Panc1 (cell line): ENCODE measurements at regions not wholly inside any gene's neighbourhood (a gene's known extent, or its start where the extent isn't known, plus 50 kb on each side); places are given as distances from the start of the nearest gene placed in this dataset.

Experiments used
- POLR2AphosphoS5 ChIP-seq: IDR thresholded peaks from 2 replicates; pipeline ENCODE4 v1.6.1; 2012; ENCODE audit warnings: mild to moderate bottlenecking, low read depth, low read length, moderate library complexity
- SIN3A ChIP-seq: IDR thresholded peaks from 2 replicates; pipeline ENCODE4 v1.6.1; 2012; ENCODE audit warnings: low read depth, mild to moderate bottlenecking, low read length, moderate library complexity, borderline replicate concordance; ENCODE audit not compliant: insufficient read depth
- TF ChIP-seq, protein P1 (sequence below): fragments of 450-650 bp; IDR thresholded peaks from 2 replicates; pipeline ENCODE4 v1.5.1; 2017; ENCODE audit warnings: mild to moderate bottlenecking
- TF ChIP-seq, protein P2 (sequence below), 2 experiments: IDR thresholded peaks; 2 replicates each; pipeline ENCODE4 v1.6.1; 2011 to 2012; ENCODE audit warnings: low read depth in 2 of 2, control low read depth in 1 of 2, low read length in 1 of 2, mild to moderate bottlenecking in 1 of 2, moderate library complexity in 1 of 2; ENCODE audit not compliant: insufficient read depth in 1 of 2

DNA sequence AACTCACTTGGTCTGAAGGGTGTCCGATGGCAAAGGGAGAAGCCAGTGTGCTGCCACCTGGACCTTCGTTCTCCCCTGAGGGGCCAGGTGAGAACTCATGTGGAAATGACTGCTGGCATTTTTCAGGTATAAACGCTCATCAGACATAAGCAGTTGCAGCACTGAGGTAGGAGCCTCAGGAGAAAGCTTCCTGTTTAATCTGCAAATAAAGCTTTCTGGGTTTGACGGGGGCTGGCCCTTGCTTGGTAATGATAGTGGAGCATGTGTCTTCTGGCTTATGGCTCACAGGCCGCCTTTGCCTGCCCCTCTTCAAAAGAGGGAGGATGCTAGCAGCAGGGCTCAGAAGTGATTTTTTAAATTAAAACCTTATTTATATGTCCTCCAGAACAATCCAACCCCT is 122.1 kb upstream of the SLC24A3 start:
- TF ChIP-seq, protein P1, sequence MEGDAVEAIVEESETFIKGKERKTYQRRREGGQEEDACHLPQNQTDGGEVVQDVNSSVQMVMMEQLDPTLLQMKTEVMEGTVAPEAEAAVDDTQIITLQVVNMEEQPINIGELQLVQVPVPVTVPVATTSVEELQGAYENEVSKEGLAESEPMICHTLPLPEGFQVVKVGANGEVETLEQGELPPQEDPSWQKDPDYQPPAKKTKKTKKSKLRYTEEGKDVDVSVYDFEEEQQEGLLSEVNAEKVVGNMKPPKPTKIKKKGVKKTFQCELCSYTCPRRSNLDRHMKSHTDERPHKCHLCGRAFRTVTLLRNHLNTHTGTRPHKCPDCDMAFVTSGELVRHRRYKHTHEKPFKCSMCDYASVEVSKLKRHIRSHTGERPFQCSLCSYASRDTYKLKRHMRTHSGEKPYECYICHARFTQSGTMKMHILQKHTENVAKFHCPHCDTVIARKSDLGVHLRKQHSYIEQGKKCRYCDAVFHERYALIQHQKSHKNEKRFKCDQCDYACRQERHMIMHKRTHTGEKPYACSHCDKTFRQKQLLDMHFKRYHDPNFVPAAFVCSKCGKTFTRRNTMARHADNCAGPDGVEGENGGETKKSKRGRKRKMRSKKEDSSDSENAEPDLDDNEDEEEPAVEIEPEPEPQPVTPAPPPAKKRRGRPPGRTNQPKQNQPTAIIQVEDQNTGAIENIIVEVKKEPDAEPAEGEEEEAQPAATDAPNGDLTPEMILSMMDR: no peak
- TF ChIP-seq, protein P2, sequence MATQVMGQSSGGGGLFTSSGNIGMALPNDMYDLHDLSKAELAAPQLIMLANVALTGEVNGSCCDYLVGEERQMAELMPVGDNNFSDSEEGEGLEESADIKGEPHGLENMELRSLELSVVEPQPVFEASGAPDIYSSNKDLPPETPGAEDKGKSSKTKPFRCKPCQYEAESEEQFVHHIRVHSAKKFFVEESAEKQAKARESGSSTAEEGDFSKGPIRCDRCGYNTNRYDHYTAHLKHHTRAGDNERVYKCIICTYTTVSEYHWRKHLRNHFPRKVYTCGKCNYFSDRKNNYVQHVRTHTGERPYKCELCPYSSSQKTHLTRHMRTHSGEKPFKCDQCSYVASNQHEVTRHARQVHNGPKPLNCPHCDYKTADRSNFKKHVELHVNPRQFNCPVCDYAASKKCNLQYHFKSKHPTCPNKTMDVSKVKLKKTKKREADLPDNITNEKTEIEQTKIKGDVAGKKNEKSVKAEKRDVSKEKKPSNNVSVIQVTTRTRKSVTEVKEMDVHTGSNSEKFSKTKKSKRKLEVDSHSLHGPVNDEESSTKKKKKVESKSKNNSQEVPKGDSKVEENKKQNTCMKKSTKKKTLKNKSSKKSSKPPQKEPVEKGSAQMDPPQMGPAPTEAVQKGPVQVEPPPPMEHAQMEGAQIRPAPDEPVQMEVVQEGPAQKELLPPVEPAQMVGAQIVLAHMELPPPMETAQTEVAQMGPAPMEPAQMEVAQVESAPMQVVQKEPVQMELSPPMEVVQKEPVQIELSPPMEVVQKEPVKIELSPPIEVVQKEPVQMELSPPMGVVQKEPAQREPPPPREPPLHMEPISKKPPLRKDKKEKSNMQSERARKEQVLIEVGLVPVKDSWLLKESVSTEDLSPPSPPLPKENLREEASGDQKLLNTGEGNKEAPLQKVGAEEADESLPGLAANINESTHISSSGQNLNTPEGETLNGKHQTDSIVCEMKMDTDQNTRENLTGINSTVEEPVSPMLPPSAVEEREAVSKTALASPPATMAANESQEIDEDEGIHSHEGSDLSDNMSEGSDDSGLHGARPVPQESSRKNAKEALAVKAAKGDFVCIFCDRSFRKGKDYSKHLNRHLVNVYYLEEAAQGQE (IDR thresholded peaks at IDR 0.05; ENCODE audit: insufficient read depth in 1 of 2, low read depth in 2 of 2, low read length in 1 of 2): no peak
- no peak for TF ChIP-seq SIN3A
- no peak for TF ChIP-seq POLR2AphosphoS5
